Stimulated activated CD4-positive, alpha-beta T cell treated with anti-CD3 and anti-CD28 coated beads, Interleukin-1b, Interleukin-23, amount 100 ng/mL, for 24 hours (primary cell): ENCODE measurements at regions not wholly inside any gene's neighbourhood (a gene's known extent, or its start where the extent isn't known, plus 50 kb on each side); places are given as distances from the start of the nearest gene placed in this dataset.

Source experiments
- DNase-seq, 4 experiments: peaks; one replicate each; pipeline ENCODE4 v3.0.0-alpha.2; 2020; ENCODE audit warnings: low read depth in 4 of 4, low spot score in 1 of 4

- no peak for DNase-seq
These were observed 78.3 kb downstream of the RAMP3 start for GRCh38 chr7:45235905-45236304.

- no peak for DNase-seq
These were observed 79.1 kb downstream of the RAMP3 start for GRCh38 chr7:45236666-45237065.

- no peak for DNase-seq
These were observed 80.3 kb downstream of the RAMP3 start for GRCh38 chr7:45237788-45238461.

- no peak for DNase-seq
These were observed 81.2 kb downstream of the RAMP3 start for GRCh38 chr7:45238806-45239205.

GRCh38 chr7:45239486-45239885, 81.9 kb downstream of the RAMP3 start:
- no peak for DNase-seq

GRCh38 chr7:45240273-45240771, 82.7 kb downstream of the RAMP3 start:
- DNase-seq: no peak

- no peak for DNase-seq
These were observed 83.3 kb downstream of the RAMP3 start for GRCh38 chr7:45240926-45241325.

GRCh38 chr7:45241339-45242109, 83.9 kb downstream of the RAMP3 start:
- DNase-seq: no peak

GRCh38 chr7:45242261-45242660, 84.7 kb downstream of the RAMP3 start:
- no peak for DNase-seq

- DNase-seq: no peak
These were observed 85.1 kb downstream of the RAMP3 start for GRCh38 chr7:45242698-45243097.

GRCh38 chr7:45244981-45245380, 87.4 kb downstream of the RAMP3 start:
- DNase-seq: no peak

GRCh38 chr7:45246339-45246738, 88.7 kb downstream of the RAMP3 start:
- DNase-seq: no peak

GRCh38 chr7:45252248-45252647, 94.7 kb downstream of the RAMP3 start:
- DNase-seq: no peak

GRCh38 chr7:45252857-45253256, 95.3 kb downstream of the RAMP3 start:
- DNase-seq: no peak

- DNase-seq: no peak
These were observed 95.8 kb downstream of the RAMP3 start for GRCh38 chr7:45253368-45253767.

GRCh38 chr7:45255187-45255586, 97.6 kb downstream of the RAMP3 start:
- DNase-seq: no peak

- DNase-seq: no peak
These were observed 98.7 kb downstream of the RAMP3 start for GRCh38 chr7:45256309-45256708.

GRCh38 chr7:45256775-45257174, 99.2 kb downstream of the RAMP3 start:
- DNase-seq: no peak

- no peak for DNase-seq
These were observed 99.7 kb downstream of the RAMP3 start for GRCh38 chr7:45257284-45257683.

- no peak for DNase-seq
These were observed 101.1 kb downstream of the RAMP3 start for GRCh38 chr7:45258533-45259226.

- no peak for DNase-seq
These were observed 101.6 kb downstream of the RAMP3 start for GRCh38 chr7:45259227-45259596.
